HG03064 (cell line): ENCODE measurements at regions not wholly inside any gene's neighbourhood (a gene's known extent, or its start where the extent isn't known, plus 50 kb on each side); places are given as distances from the start of the nearest gene placed in this dataset.
A peak's percentile ranks its signal among the peaks of the same experiment; 100 is the strongest.

ENCODE experiments used
- ATAC-seq: cut with Tn5 transposase; IDR thresholded peaks from one replicate; pipeline ENCODE4 v1.9.1; 2021; ENCODE audit warnings: low read depth; ENCODE audit not compliant: unreplicated experiment

DNA sequence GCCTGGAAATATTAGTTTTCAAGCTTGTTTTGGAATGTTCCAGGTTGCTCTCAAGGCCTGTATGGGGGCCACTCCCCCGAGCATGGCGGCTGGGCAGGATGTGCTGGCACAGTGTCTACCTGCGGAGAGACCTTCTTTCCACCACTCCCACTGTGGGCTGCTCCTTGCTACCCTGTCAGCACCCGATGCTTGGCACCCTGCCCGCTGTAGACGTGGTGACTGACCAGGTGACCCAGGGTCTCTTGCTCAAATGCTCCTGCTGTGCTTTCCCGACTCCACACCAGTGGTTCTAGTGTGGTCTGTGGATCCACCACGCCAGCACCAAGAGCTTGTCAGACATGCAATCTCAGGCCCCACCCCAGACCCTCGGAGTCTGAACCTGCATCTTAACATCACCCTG is 213.3 kb downstream of the SH3BP4 start:
- ATAC-seq, result no peak

DNA sequence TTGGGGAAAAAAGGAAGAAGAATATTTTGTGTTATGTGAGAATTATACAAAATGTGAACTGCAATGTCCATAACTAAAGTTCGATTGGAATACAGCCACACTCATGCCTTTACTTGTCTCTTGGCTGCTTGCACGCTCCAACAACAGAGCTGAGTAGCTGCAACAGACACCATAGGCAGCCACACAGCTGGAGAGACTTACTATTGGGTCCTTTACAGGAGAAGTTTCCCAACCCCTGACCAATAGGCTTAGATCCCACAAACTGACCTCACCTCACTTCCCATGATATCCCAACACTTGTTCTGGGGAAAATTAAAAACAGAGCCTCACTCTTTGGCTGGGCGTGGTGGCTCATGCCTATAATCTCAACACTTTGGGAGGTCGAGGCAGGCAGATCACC is 213.8 kb downstream of the SH3BP4 start:
- no peak for ATAC-seq

DNA sequence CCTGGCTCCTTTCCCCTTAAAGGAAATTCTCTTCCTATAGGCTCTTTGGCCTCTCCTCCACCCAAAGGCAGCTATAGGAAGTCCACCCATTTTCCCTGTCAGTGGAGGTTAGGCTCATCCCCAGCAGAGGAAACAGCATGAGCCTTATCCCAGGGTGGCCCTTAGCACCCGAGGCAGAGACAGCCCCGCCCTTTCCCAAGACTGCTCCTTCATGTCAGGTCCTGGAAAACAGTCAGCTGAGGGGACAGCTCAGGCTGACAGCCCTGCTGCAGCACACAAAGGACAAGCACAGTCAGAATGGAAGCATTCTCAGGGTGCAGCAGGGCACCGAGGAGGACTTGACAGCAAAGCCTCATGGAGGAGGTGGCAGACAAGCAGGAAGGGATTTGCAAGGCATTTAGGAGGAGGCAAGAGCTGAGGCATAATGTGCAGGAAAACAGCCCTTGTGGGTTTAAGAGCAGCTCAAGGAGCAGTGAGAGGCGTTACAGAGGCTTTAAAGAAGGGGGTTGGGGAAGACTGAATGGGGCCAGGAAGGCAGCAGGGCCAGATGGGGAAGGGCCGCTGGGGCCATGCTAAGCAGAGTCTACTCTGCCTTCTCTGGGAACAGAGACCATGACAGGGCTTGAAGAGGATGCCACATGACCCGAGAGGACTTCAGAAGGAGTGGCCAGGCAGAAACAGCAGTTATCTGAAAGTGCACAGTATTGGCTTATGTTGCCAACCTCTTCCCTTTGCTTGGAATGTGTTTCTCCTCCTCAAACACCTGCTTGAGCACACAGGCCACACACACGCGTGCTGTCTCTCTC is 216.6 kb downstream of the SH3BP4 start:
- no peak for ATAC-seq

- no peak for ATAC-seq
Measured at GRCh38 chr2:235170016-235170415, 218.2 kb downstream of the SH3BP4 start.

DNA sequence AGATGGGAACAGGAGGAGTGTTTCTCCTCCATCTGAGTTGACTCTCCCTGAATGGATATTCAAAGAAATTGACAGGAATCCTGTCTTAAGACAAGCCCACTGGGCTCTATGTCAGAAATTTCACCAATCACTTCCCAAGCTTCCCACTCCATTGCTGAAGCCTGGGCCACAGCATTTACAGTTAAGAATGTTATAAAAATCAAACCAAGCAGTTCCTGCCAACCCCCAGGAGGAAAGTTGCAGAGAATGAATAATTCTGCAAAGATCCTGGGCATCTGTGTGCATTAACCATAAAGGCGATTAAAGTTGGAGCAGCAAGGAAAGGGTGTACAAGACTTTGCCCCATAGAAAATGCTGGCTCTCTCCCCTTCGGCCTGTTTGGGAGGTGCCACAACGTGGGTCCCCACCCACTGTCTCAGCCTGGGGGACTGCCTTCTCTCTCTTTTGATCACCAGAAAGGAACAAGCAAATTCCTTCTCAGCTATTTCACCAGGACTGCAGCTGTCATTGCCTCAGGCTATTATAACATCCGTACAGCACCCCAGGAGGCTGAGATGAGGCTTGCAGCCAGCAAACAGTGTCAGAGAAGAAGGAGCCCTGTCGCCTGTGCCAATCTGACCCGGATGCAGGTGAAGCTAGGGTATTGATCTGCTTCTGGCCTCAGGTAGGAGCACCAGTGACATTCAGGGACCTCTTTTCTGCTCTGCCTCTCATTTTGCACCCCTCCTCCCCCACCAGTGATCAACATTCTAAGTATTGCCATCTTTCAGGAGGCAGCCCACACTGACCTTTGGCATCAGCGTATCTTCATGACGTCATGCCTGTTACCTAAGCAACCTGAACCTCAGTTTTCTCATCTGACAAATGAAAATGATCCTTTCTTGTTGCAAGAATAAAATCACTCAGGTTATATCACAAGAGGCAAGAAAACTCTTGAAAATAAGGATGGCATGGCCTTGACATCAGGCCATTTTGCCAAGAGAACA is 219.0 kb downstream of the SH3BP4 start:
- ATAC-seq, result no peak

DNA sequence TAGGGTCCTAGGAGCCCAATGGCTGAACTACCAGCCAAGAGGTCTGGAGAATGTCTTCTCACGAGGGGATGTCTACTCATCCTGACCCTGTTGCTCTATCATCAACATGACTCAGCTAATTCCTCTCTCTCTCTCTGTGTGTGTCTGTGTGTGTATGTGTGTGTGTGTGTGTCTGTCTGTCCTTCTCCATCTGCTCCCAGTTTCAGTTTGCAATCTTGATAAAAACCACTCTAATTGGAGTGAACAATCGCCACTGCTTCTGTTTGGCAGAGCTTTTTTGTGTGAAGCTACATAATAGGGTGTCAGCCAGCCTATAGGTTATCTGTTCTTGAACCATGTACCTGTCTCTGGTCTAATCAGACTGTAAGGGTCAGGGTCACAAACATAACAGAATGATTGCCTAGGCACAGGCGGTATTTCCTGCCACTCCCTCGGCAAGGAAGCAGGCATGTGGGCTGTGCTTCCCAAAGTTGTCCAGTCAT is 219.8 kb downstream of the SH3BP4 start:
- ATAC-seq, result no peak

DNA sequence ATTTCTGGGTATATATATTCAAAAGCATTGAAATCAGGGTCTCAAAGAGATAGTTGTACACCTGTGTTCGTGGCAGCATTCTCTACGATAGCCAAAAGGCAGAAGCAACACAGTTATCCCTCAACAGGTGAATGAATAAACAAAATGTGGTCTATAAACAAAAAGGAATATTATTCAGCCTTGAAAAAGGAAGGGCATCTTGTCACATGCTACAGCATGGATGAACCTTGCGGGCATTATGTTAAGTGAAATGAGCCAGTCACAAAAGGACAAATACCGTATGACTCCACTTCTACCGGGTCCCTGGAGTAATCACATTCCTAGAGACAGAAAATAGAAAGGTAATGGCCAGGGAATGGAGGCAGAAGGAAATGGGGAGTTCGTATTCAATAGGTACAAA is 228.8 kb downstream of the SH3BP4 start:
- ATAC-seq, result no peak

GRCh38 chr2:235183786-235184185 is 232.0 kb downstream of the SH3BP4 start:
- ATAC-seq, result no peak

GRCh38 chr2:235187806-235188205 is 236.0 kb downstream of the SH3BP4 start:
- ATAC-seq, result no peak

DNA sequence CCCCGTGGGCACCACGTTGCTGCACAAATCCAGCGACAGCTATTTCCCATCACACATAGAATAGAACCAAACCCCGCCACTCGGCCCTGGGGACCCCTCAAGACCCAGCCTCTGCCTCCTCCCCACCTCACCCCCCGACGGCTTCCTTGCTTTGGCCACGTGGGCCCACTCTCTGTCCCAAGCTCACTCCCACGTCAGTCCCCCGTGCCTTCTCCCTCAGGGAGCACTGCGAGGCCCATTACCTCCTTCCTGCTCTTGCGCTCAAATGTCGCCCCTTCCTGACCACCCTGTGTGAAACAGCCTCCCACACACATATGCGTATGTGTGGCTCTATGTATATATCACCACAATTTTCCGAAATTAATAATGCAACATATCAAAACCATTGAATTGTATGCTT is 239.7 kb downstream of the SH3BP4 start:
- no peak for ATAC-seq

DNA sequence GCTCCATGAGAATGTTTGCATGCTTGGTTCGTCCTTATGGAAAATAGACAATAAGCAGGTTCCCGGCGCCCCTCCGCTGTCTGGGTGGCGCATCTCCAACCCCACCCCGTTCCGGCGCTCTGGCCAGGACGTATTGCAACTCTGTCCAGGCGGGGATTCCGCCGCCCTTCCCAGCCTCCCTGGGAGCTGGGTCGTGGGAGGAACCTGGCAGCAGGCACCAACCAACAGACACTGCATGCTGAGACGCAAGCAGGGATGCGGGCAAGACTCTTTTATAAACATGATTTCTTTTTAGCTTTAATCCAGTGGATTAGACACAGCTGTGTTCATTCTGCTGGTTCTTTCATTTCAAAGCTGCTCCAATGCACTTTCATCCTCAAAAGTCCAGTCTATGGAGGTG is 240.2 kb downstream of the SH3BP4 start:
- ATAC-seq, result no peak

- no peak for ATAC-seq
Measured at GRCh38 chr2:235194351-235194750, 242.5 kb downstream of the SH3BP4 start.

DNA sequence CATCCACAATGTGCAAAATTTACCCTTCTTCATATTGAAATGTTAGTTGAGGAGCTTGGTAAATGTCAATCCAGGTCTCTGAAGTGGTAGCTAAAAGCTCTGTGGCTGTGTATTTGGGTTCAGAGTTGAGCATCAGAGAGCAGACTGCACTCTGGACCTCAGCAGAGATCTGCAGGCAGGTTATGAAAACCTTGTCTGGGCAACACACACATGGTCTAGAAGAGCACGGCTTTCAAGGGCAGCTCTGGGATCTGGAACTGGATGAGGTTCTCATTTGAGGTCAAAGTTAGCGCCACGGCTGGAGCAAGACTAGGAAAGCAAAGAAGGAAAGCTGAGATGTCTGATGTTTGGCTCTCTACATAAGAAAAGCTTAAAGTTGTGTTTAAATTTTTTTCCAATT is 243.0 kb downstream of the SH3BP4 start:
- no peak for ATAC-seq

- ATAC-seq, result no peak
Measured at GRCh38 chr2:235195921-235196320, 244.1 kb downstream of the SH3BP4 start.

DNA sequence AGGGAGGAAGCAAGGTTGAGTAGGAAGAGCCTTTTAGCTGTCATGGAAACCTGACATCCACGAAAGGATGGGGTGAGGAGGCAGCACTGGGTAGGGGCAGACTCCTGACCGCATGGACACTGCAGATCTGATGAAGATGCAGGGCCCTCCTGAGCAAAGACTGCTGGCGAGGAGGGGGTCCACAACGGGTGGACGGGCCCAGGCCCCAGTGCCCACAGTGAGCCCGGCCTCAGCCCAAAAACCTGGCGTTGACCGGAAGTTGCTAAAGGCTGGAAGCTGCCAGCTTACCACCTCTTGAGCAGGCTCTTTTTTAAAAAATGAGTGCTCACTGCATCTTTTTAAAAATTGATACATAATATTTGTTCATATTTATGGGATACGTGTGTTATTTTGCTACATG is 247.3 kb downstream of the SH3BP4 start:
- ATAC-seq, result no peak

- ATAC-seq, result no peak
Measured at GRCh38 chr2:235200216-235200615, 248.4 kb downstream of the SH3BP4 start.

DNA sequence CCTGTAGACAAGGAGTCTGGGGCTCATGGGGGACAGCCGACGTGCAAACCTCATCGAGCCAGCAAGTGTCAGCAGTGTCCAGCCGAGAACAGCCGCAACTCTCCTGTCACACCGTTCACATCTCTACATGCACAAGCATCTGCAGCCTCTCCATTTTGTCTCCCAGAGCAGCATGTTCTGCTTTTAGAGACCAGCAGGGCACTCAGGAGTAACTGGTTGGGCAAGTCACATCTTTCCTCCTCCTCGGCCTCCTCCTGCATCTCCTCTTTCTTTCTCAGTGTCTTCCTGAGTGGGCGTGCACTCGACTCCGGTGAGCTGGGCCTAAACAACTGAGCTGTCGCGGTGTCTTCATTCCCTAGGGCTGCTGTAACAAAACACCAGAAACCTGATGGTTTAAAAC is 249.9 kb downstream of the SH3BP4 start:
- no peak for ATAC-seq

GRCh38 chr2:235204948-235205347 is 253.1 kb downstream of the SH3BP4 start:
- ATAC-seq, result no peak

DNA sequence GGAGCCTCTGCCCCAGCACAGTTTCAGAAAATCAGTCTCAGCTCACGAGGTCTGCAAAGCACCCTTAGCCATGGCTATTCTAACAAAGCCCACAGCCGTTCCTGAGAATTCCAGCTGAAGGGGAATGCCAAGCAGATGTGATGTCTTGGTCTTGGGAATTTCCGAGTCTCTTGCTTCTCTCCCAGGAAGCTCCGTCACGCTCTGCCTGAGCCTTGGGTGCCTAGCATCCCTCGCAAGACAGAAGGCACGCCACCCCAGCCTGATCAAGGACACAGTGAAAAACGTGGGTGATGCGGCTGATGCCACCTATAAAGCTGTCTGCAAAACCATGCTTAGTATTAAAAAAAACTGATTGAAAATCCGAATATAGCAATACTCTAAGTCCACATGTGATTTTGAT is 254.6 kb downstream of the SH3BP4 start:
- no peak for ATAC-seq

GRCh38 chr2:235206980-235207579 is 255.3 kb downstream of the SH3BP4 start:
- ATAC-seq, result peak; percentile 85

- ATAC-seq, result no peak
Measured at GRCh38 chr2:235211056-235211455, 259.2 kb downstream of the SH3BP4 start.
